ENCODE measurements at regions not wholly inside any gene's neighbourhood (a gene's known extent, or its start where the extent isn't known, plus 50 kb on each side); places are given as distances from the start of the nearest gene placed in this dataset.
"Not testable (repeated sequence)": the region's sequence is repeated elsewhere in the genome, so short reads cannot be mapped to it uniquely, and the experiment has no call there.

GRCh38 chr9:64130325-64130724 is 1154.7 kb downstream of the FOXD4L5 start:
- in situ Hi-C loops (cut with HindIII; ENCODE audit: low pct_unique_long_range_greater_than_20kb, low sequenced_read_pairs); DNase-seq (ENCODE audit: low read depth in 1 of 2, low spot score in 1 of 2): not testable (repeated sequence)

- in situ Hi-C loops (cut with HindIII; ENCODE audit: low pct_unique_long_range_greater_than_20kb, low sequenced_read_pairs) = no loop called here
- DNase-seq (ENCODE audit: low read depth in 1 of 2, low spot score in 1 of 2) = no peak
- no peak for TF ChIP-seq JUND (IDR thresholded peaks at IDR 0.05; ENCODE audit: low read depth)
Measured at GRCh38 chr9:64128572-64128971, 1156.4 kb downstream of the FOXD4L5 start.

GRCh38 chr9:64121602-64122001 is 1163.4 kb downstream of the FOXD4L5 start:
- DNase-seq (ENCODE audit: low read depth in 1 of 2, low spot score in 1 of 2); in situ Hi-C loops (cut with HindIII; ENCODE audit: low pct_unique_long_range_greater_than_20kb, low sequenced_read_pairs): not testable (repeated sequence)

GRCh38 chr9:64117329-64117728 is 1167.7 kb downstream of the FOXD4L5 start:
- DNase-seq (ENCODE audit: low read depth in 1 of 2, low spot score in 1 of 2); in situ Hi-C loops (cut with HindIII; ENCODE audit: low pct_unique_long_range_greater_than_20kb, low sequenced_read_pairs): not testable (repeated sequence)

GRCh38 chr9:64107867-64108266 is 1177.1 kb downstream of the FOXD4L5 start:
- in situ Hi-C loops (cut with HindIII; ENCODE audit: low pct_unique_long_range_greater_than_20kb, low sequenced_read_pairs); DNase-seq (ENCODE audit: low read depth in 1 of 2, low spot score in 1 of 2): not testable (repeated sequence)

- DNase-seq (ENCODE audit: low read depth in 1 of 2, low spot score in 1 of 2); in situ Hi-C loops (cut with HindIII; ENCODE audit: low pct_unique_long_range_greater_than_20kb, low sequenced_read_pairs): not testable (repeated sequence)
Measured at GRCh38 chr9:64107211-64107610, 1177.8 kb downstream of the FOXD4L5 start.

- in situ Hi-C loops (cut with HindIII; ENCODE audit: low pct_unique_long_range_greater_than_20kb, low sequenced_read_pairs); DNase-seq (ENCODE audit: low read depth in 1 of 2, low spot score in 1 of 2): not testable (repeated sequence)
Measured at GRCh38 chr9:64105193-64105592, 1179.8 kb downstream of the FOXD4L5 start.

- not testable (repeated sequence) for DNase-seq (ENCODE audit: low read depth in 1 of 2, low spot score in 1 of 2)
Measured at GRCh38 chr9:64101504-64101903, 1183.5 kb downstream of the FOXD4L5 start.

GRCh38 chr9:64100571-64101155 is 1184.3 kb downstream of the FOXD4L5 start:
- DNase-seq (ENCODE audit: low read depth in 1 of 2, low spot score in 1 of 2); in situ Hi-C loops (cut with HindIII; ENCODE audit: low pct_unique_long_range_greater_than_20kb, low sequenced_read_pairs): not testable (repeated sequence)

More at GRCh38 chr9:64101504-64101903, 1183.5 kb downstream of the FOXD4L5 start:
- in situ Hi-C loops (cut with HindIII; ENCODE audit: low pct_unique_long_range_greater_than_20kb, low sequenced_read_pairs) = not testable (repeated sequence)

- in situ Hi-C loops (cut with HindIII; ENCODE audit: low pct_unique_long_range_greater_than_20kb, low sequenced_read_pairs); DNase-seq (ENCODE audit: low read depth in 1 of 2, low spot score in 1 of 2): not testable (repeated sequence)
Measured at GRCh38 chr9:64085998-64086397, 1199.0 kb downstream of the FOXD4L5 start.

- DNase-seq (ENCODE audit: low read depth in 1 of 2, low spot score in 1 of 2); in situ Hi-C loops (cut with HindIII; ENCODE audit: low pct_unique_long_range_greater_than_20kb, low sequenced_read_pairs): not testable (repeated sequence)
Measured at GRCh38 chr9:64071358-64072253, 1213.4 kb downstream of the FOXD4L5 start.

GRCh38 chr9:64070611-64071357 is 1214.2 kb downstream of the FOXD4L5 start:
- DNase-seq (ENCODE audit: low read depth in 1 of 2, low spot score in 1 of 2); in situ Hi-C loops (cut with HindIII; ENCODE audit: low pct_unique_long_range_greater_than_20kb, low sequenced_read_pairs): not testable (repeated sequence)

- in situ Hi-C loops (cut with HindIII; ENCODE audit: low pct_unique_long_range_greater_than_20kb, low sequenced_read_pairs); DNase-seq (ENCODE audit: low read depth in 1 of 2, low spot score in 1 of 2): not testable (repeated sequence)
Measured at GRCh38 chr9:64070083-64070482, 1214.9 kb downstream of the FOXD4L5 start.
